ENCODE measurements at regions not wholly inside any gene's neighbourhood (a gene's known extent, or its start where the extent isn't known, plus 50 kb on each side); places are given as distances from the start of the nearest gene placed in this dataset.
"Not testable (repeated sequence)": the region's sequence is repeated elsewhere in the genome, so short reads cannot be mapped to it uniquely, and the experiment has no call there.

- DNase-seq (ENCODE audit: low read depth in 2 of 3, low spot score in 2 of 3) = peak in 1 of 3 donors; percentile 5
These were observed 433.6 kb downstream of the MAGEB5 start for GRCh38 chrX:26649534-26649933.

- DNase-seq (ENCODE audit: low read depth in 2 of 3, low spot score in 2 of 3) = no peak
These were observed 415.4 kb downstream of the MAGEB5 start for GRCh38 chrX:26631385-26631784.

- no peak for DNase-seq (ENCODE audit: low read depth in 2 of 3, low spot score in 2 of 3)
These were observed 398.0 kb downstream of the MAGEB5 start for GRCh38 chrX:26613956-26614355.

- DNase-seq (ENCODE audit: low read depth in 2 of 3, low spot score in 2 of 3) = no peak
These were observed 391.0 kb downstream of the MAGEB5 start for GRCh38 chrX:26606971-26607370.

GRCh38 chrX:26597981-26598380 is 382.0 kb downstream of the MAGEB5 start:
- no peak for DNase-seq (ENCODE audit: low read depth in 2 of 3, low spot score in 2 of 3)

- no peak for DNase-seq (ENCODE audit: low read depth in 2 of 3, low spot score in 2 of 3)
These were observed 374.9 kb downstream of the MAGEB5 start for GRCh38 chrX:26590849-26591248.

- no peak for DNase-seq (ENCODE audit: low read depth in 2 of 3, low spot score in 2 of 3)
These were observed 370.6 kb downstream of the MAGEB5 start for GRCh38 chrX:26586570-26586969.

- no peak for DNase-seq (ENCODE audit: low read depth in 2 of 3, low spot score in 2 of 3)
These were observed 365.1 kb downstream of the MAGEB5 start for GRCh38 chrX:26581091-26581490.

GRCh38 chrX:26580021-26580420 is 364.1 kb downstream of the MAGEB5 start:
- DNase-seq (ENCODE audit: low read depth in 2 of 3, low spot score in 2 of 3) = no peak

GRCh38 chrX:26574234-26574633 is 358.3 kb downstream of the MAGEB5 start:
- no peak for DNase-seq (ENCODE audit: low read depth in 2 of 3, low spot score in 2 of 3)

GRCh38 chrX:26562156-26562555 is 346.2 kb downstream of the MAGEB5 start:
- no peak for DNase-seq (ENCODE audit: low read depth in 2 of 3, low spot score in 2 of 3)

GRCh38 chrX:26559855-26560254 is 343.9 kb downstream of the MAGEB5 start:
- no peak for DNase-seq (ENCODE audit: low read depth in 2 of 3, low spot score in 2 of 3)

GRCh38 chrX:26558719-26559386 is 342.9 kb downstream of the MAGEB5 start:
- no peak for DNase-seq (ENCODE audit: low read depth in 2 of 3, low spot score in 2 of 3)

- no peak for DNase-seq (ENCODE audit: low read depth in 2 of 3, low spot score in 2 of 3)
These were observed 341.8 kb downstream of the MAGEB5 start for GRCh38 chrX:26557691-26558321.

GRCh38 chrX:26525768-26526167 is 309.8 kb downstream of the MAGEB5 start:
- DNase-seq (ENCODE audit: low read depth in 2 of 3, low spot score in 2 of 3) = not testable (repeated sequence)

GRCh38 chrX:26522501-26522900 is 306.5 kb downstream of the MAGEB5 start:
- DNase-seq (ENCODE audit: low read depth in 2 of 3, low spot score in 2 of 3) = no peak

- DNase-seq (ENCODE audit: low read depth in 2 of 3, low spot score in 2 of 3) = no peak
These were observed 295.8 kb downstream of the MAGEB5 start for GRCh38 chrX:26511589-26512363.

GRCh38 chrX:26470941-26471340 is 255.0 kb downstream of the MAGEB5 start:
- DNase-seq (ENCODE audit: low read depth in 2 of 3, low spot score in 2 of 3) = no peak

- no peak for DNase-seq (ENCODE audit: low read depth in 2 of 3, low spot score in 2 of 3)
These were observed 250.4 kb downstream of the MAGEB5 start for GRCh38 chrX:26466387-26466786.

GRCh38 chrX:26445288-26445687 is 229.3 kb downstream of the MAGEB5 start:
- DNase-seq (ENCODE audit: low read depth in 2 of 3, low spot score in 2 of 3) = no peak

- not testable (repeated sequence) for DNase-seq (ENCODE audit: low read depth in 2 of 3, low spot score in 2 of 3)
These were observed 228.4 kb downstream of the MAGEB5 start for GRCh38 chrX:26444417-26444816.

- peak in 1 of 3 donors; percentile 0 for DNase-seq (ENCODE audit: low read depth in 2 of 3, low spot score in 2 of 3)
These were observed 226.4 kb downstream of the MAGEB5 start for GRCh38 chrX:26442340-26442739.

Measured in hematopoietic multipotent progenitor cell (in vitro differentiated cells).